Dedifferentiated amniotic fluid mesenchymal stem cell (primary cell): ENCODE measurements at regions not wholly inside any gene's neighbourhood (a gene's known extent, or its start where the extent isn't known, plus 50 kb on each side); places are given as distances from the start of the nearest gene placed in this dataset.
"Not testable (repeated sequence)": the region's sequence is repeated elsewhere in the genome, so short reads cannot be mapped to it uniquely, and the experiment has no call there.

Source experiments
- DNase-seq: peaks from one replicate; pipeline ENCODE4 v3.0.0-alpha.2; 2016; ENCODE audit errors: extremely low spot score

GRCh38 chr5:40347981-40348725 is 331.6 kb upstream of the PTGER4 start:
- no peak for DNase-seq

GRCh38 chr5:40346901-40347300 is 332.8 kb upstream of the PTGER4 start:
- DNase-seq: no peak

GRCh38 chr5:40338434-40338833 is 341.3 kb upstream of the PTGER4 start:
- DNase-seq: not testable (repeated sequence)

GRCh38 chr5:40334242-40334635 is 345.5 kb upstream of the PTGER4 start:
- DNase-seq: no peak

GRCh38 chr5:40333459-40334241 is 346.1 kb upstream of the PTGER4 start:
- peak; percentile 40 for DNase-seq

GRCh38 chr5:40332970-40333369 is 346.7 kb upstream of the PTGER4 start:
- no peak for DNase-seq

- DNase-seq: no peak
Measured at GRCh38 chr5:40331616-40332015, 348.1 kb upstream of the PTGER4 start.

GRCh38 chr5:40321514-40321913 is 358.2 kb upstream of the PTGER4 start:
- no peak for DNase-seq

GRCh38 chr5:40318395-40318794 is 361.3 kb upstream of the PTGER4 start:
- no peak for DNase-seq

- DNase-seq: no peak
Measured at GRCh38 chr5:40317023-40317422, 362.7 kb upstream of the PTGER4 start.

GRCh38 chr5:40315126-40315525 is 364.6 kb upstream of the PTGER4 start:
- no peak for DNase-seq

- no peak for DNase-seq
Measured at GRCh38 chr5:40314275-40314674, 365.4 kb upstream of the PTGER4 start.

- DNase-seq: no peak
Measured at GRCh38 chr5:40312205-40312604, 367.5 kb upstream of the PTGER4 start.

GRCh38 chr5:40309851-40310250 is 369.9 kb upstream of the PTGER4 start:
- DNase-seq: no peak

GRCh38 chr5:40308867-40309266 is 370.8 kb upstream of the PTGER4 start:
- no peak for DNase-seq

GRCh38 chr5:40307920-40308319 is 371.8 kb upstream of the PTGER4 start:
- DNase-seq: no peak

- no peak for DNase-seq
Measured at GRCh38 chr5:40306869-40307487, 372.7 kb upstream of the PTGER4 start.

- DNase-seq: no peak
Measured at GRCh38 chr5:40292006-40292405, 387.7 kb upstream of the PTGER4 start.

GRCh38 chr5:40291338-40291737 is 388.4 kb upstream of the PTGER4 start:
- DNase-seq: peak; percentile 26

GRCh38 chr5:40288800-40289485 is 390.8 kb upstream of the PTGER4 start:
- no peak for DNase-seq

- DNase-seq: no peak
Measured at GRCh38 chr5:40284863-40285262, 394.9 kb upstream of the PTGER4 start.

- no peak for DNase-seq
Measured at GRCh38 chr5:40278881-40279280, 400.8 kb upstream of the PTGER4 start.
